IMR-90 (cell line): ENCODE measurements at regions not wholly inside any gene's neighbourhood (a gene's known extent, or its start where the extent isn't known, plus 50 kb on each side); places are given as distances from the start of the nearest gene placed in this dataset.

Source experiments
- ATAC-seq: fragments of 200-7000 bp; cut with Tn5 transposase; 2 replicates; pipeline ENCODE4 v1.9.1; 2020; ENCODE audit warnings: low read depth, mild to moderate bottlenecking, moderate library complexity
- BruUV-seq: library from RNA; stranded (reverse); fragments of 400-500 nt; replicated peaks from 2 replicates; lab custom pipeline; 2021; lab: Mats Ljungman, UMichigan
- CTCF ChIA-PET: fragments of 300-600 bp; formaldehyde crosslinking; extraction: SDS; loops from one replicate; lab custom pipeline; 2021; ENCODE audit warnings: antibody characterized with exemption; lab: Yijun Ruan, JAX
- POLR2A ChIA-PET: fragments of 300-600 bp; sonication (Branson Sonifier 250); formaldehyde crosslinking; loops from one replicate; lab custom pipeline; 2022; ENCODE audit warnings: antibody characterized with exemption; ENCODE audit not compliant: unreplicated experiment; lab: Charles Lee
- DNase-seq: peaks from one replicate; pipeline ENCODE4 v3.0.0; 2013
- H2AFZ ChIP-seq: replicated peaks from 2 replicates; pipeline ENCODE3; 2013; ENCODE audit warnings: low read length, mild to moderate bottlenecking; ENCODE audit not compliant: poor library complexity
- H2AK5ac ChIP-seq: 2 replicates; pipeline ENCODE4 v1.6.1; 2013; ENCODE audit warnings: low read depth, low read length, inconsistent platforms
- H2AK9ac ChIP-seq: replicated peaks from 2 replicates; pipeline ENCODE3; 2013; ENCODE audit warnings: mild to moderate bottlenecking, low read depth, low read length, moderate library complexity; ENCODE audit not compliant: poor library complexity
- H2BK120ac ChIP-seq: 2 replicates; pipeline ENCODE4 v1.6.1; 2013; ENCODE audit warnings: low read depth, low read length, inconsistent platforms
- H2BK15ac ChIP-seq: 3 replicates; pipeline ENCODE4 v1.6.1; 2013; ENCODE audit warnings: low read depth, low read length, inconsistent platforms
- H2BK20ac ChIP-seq: 2 replicates; pipeline ENCODE4 v1.6.1; 2013; ENCODE audit warnings: low read depth, mild to moderate bottlenecking, inconsistent platforms, low read length, moderate library complexity
- H2BK5ac ChIP-seq: 2 replicates; pipeline ENCODE4 v1.6.1; 2013; ENCODE audit warnings: mild to moderate bottlenecking, low read depth, low read length, inconsistent platforms; ENCODE audit not compliant: poor library complexity, severe bottlenecking
- H3K14ac ChIP-seq: replicated peaks from 2 replicates; pipeline ENCODE4 v1.6.1; 2013; ENCODE audit warnings: low read depth, low read length, inconsistent platforms
- H3K18ac ChIP-seq: 2 replicates; pipeline ENCODE4 v1.6.1; 2013; ENCODE audit warnings: low read depth, low read length, control low read depth
- H3K23ac ChIP-seq: 2 replicates; pipeline ENCODE4 v1.6.1; 2013; ENCODE audit warnings: low read depth, low read length, inconsistent platforms
- H3K27ac ChIP-seq: 2 replicates; pipeline ENCODE4 v1.5.1; 2013; ENCODE audit warnings: mild to moderate bottlenecking, control low read depth, low read length; ENCODE audit not compliant: insufficient read depth
- H3K27me3 ChIP-seq: 2 replicates; pipeline ENCODE4 v1.6.1; 2013; ENCODE audit warnings: low read length; ENCODE audit not compliant: control insufficient read depth, insufficient read depth
- H3K36me3 ChIP-seq: 2 replicates; pipeline ENCODE4 v1.6.1; 2013; ENCODE audit warnings: low read length, mixed read lengths; ENCODE audit not compliant: control insufficient read depth, insufficient read depth
- H3K4ac ChIP-seq: 2 replicates; pipeline ENCODE4 v1.6.1; 2013; ENCODE audit warnings: low read depth, low read length, inconsistent platforms
- H3K4me1 ChIP-seq: 2 replicates; pipeline ENCODE4 v1.6.1; 2013; ENCODE audit warnings: low read length, mixed read lengths; ENCODE audit not compliant: control insufficient read depth, insufficient read depth
- H3K4me2 ChIP-seq: 2 replicates; pipeline ENCODE4 v1.6.1; 2013; ENCODE audit warnings: low read depth, mild to moderate bottlenecking, control low read depth, low read length, moderate library complexity
- H3K4me3 ChIP-seq: 2 replicates; pipeline ENCODE4 v1.5.1; 2013; ENCODE audit warnings: low read depth, mild to moderate bottlenecking, control low read depth, low read length, moderate library complexity; ENCODE audit not compliant: insufficient read depth
- H3K56ac ChIP-seq: 2 replicates; pipeline ENCODE4 v1.6.1; 2013; ENCODE audit warnings: low read length, inconsistent platforms; ENCODE audit not compliant: insufficient read depth; ENCODE audit errors: extremely low read depth
- H3K79me1 ChIP-seq, 2 experiments: 2 replicates each; pipeline ENCODE4 v1.6.1; 2013; ENCODE audit warnings: low read length in 2 of 2, inconsistent platforms in 1 of 2, low read depth in 1 of 2
- H3K9ac ChIP-seq: 2 replicates; pipeline ENCODE4 v1.6.1; 2013; ENCODE audit warnings: low read depth, low read length, control low read depth
- H3K9me1 ChIP-seq: 2 replicates; pipeline ENCODE4 v1.6.1; 2013; ENCODE audit warnings: low read length, inconsistent platforms; ENCODE audit not compliant: insufficient read depth
- H3K9me3 ChIP-seq: 2 replicates; pipeline ENCODE4 v1.6.1; 2013; ENCODE audit warnings: low read length; ENCODE audit not compliant: control insufficient read depth, insufficient read depth
- H4K20me1 ChIP-seq: 2 replicates; pipeline ENCODE4 v1.6.1; 2013; ENCODE audit warnings: low read length, inconsistent platforms; ENCODE audit not compliant: insufficient read depth
- H4K5ac ChIP-seq: 2 replicates; pipeline ENCODE4 v1.6.1; 2013; ENCODE audit warnings: mild to moderate bottlenecking, low read depth, low read length, control low read depth
- H4K8ac ChIP-seq, 2 experiments: 2 replicates each; pipeline ENCODE4 v1.6.1; 2013; ENCODE audit warnings: low read depth in 2 of 2, low read length in 2 of 2, control low read depth in 1 of 2, inconsistent platforms in 1 of 2
- H4K91ac ChIP-seq: 2 replicates; pipeline ENCODE4 v1.6.1; 2013; ENCODE audit warnings: low read depth, low read length, inconsistent platforms; ENCODE audit not compliant: insufficient read depth
- BHLHE40 ChIP-seq: fragments of 150-350 bp; IDR thresholded peaks from 2 replicates; pipeline ENCODE4 v1.6.1; 2016; ENCODE audit warnings: mild to moderate bottlenecking, low read depth, low read length
- CEBPB ChIP-seq: IDR thresholded peaks from 2 replicates; pipeline ENCODE4 v1.6.1; 2012; ENCODE audit warnings: low read depth, low read length, improper control_type of control experiment
- CHD1 ChIP-seq: IDR thresholded peaks from 2 replicates; pipeline ENCODE4 v1.6.1; 2012; ENCODE audit warnings: low read depth, low read length, improper control_type of control experiment
- FOS ChIP-seq: fragments of 150-350 bp; IDR thresholded peaks from 2 replicates; pipeline ENCODE4 v1.6.1; 2016; ENCODE audit warnings: low read depth, low read length
- MAFK ChIP-seq: IDR thresholded peaks from 2 replicates; pipeline ENCODE4 v1.6.1; 2012; ENCODE audit warnings: low read depth, low read length, improper control_type of control experiment
- MAZ ChIP-seq: IDR thresholded peaks from 2 replicates; pipeline ENCODE4 v1.6.1; 2012; ENCODE audit warnings: low read depth, mild to moderate bottlenecking, low read length, improper control_type of control experiment, moderate library complexity, borderline replicate concordance
- MXI1 ChIP-seq: IDR thresholded peaks from 2 replicates; pipeline ENCODE4 v1.6.1; 2012; ENCODE audit warnings: low read depth, mild to moderate bottlenecking, low read length, moderate library complexity, borderline replicate concordance
- NFE2L2 ChIP-seq: fragments of 150-350 bp; IDR thresholded peaks from 2 replicates; pipeline ENCODE4 v1.6.1; 2016; ENCODE audit warnings: low read depth, mild to moderate bottlenecking, low read length
- POLR2A ChIP-seq: IDR thresholded peaks from 2 replicates; pipeline ENCODE4 v1.6.1; 2012; ENCODE audit warnings: mild to moderate bottlenecking, low read depth, low read length
- RAD21 ChIP-seq: IDR thresholded peaks from 2 replicates; pipeline ENCODE4 v1.6.1; 2012; ENCODE audit warnings: low read length, improper control_type of control experiment
- RCOR1 ChIP-seq: IDR thresholded peaks from 2 replicates; pipeline ENCODE4 v1.6.1; 2012; ENCODE audit warnings: mild to moderate bottlenecking, low read length, improper control_type of control experiment; ENCODE audit not compliant: insufficient replicate concordance
- RFX5 ChIP-seq: IDR thresholded peaks from 2 replicates; pipeline ENCODE4 v1.8.0; 2012; ENCODE audit warnings: low read depth, mild to moderate bottlenecking, low read length, moderate library complexity
- SMC3 ChIP-seq: fragments of 150-350 bp; IDR thresholded peaks from 2 replicates; pipeline ENCODE4 v1.6.1; 2016; ENCODE audit warnings: low read depth, mild to moderate bottlenecking, antibody characterized with exemption, low read length, moderate library complexity
- WGBS, 2 experiments: methylation state at CpG; one replicate each; pipeline versions ENCODE4 v1.1.5 to v1.1.7; 2013; ENCODE audit warnings: missing lambda C conversion rate in 2 of 2; ENCODE audit not compliant: insufficient read length in 1 of 2; ENCODE audit errors: extremely low coverage in 2 of 2; 5-methylcytosine and 5-hydroxymethylcytosine counted together
- dilution Hi-C: fragments of 300-500 bp; cut with HindIII; formaldehyde crosslinking; loops from one replicate; pipeline ENCODE4 v1.14.3; 2018; ENCODE audit warnings: low sequenced_read_pairs; ENCODE audit not compliant: unreplicated experiment
- in situ Hi-C: fragments of 300-500 bp; cut with MboI; formaldehyde crosslinking; loops from 3 replicates; pipeline ENCODE4 v1.14.3; 2019; ENCODE audit warnings: low sequenced_read_pairs, inconsistent platforms, mixed read lengths
- intact Hi-C: fragments of 100-400 bp; cut with micrococcal nuclease; formaldehyde crosslinking; loops from 2 replicates; pipeline ENCODE4 v1.10.0; 2022
- TF ChIP-seq, protein P1 (sequence below): fragments of 150-350 bp; IDR thresholded peaks from 2 replicates; pipeline ENCODE4 v1.6.1; 2017; ENCODE audit warnings: mild to moderate bottlenecking, antibody characterized with exemption, low read length, low read depth
- TF ChIP-seq, protein P2 (sequence below): fragments of 150-350 bp; IDR thresholded peaks from 2 replicates; pipeline ENCODE4 v1.6.1; 2016; ENCODE audit warnings: low read depth, mild to moderate bottlenecking, low read length, moderate library complexity, borderline replicate concordance
- TF ChIP-seq, protein P3 (sequence below): conservative IDR thresholded peaks from 2 replicates; pipeline ENCODE4 v1.5.1; 2012; ENCODE audit warnings: mild to moderate bottlenecking, low read depth, low read length, improper control_type of control experiment

- Histone ChIP-seq H3K4me1 (no peaks in the 10 kb centered on the region), H3K9me1 (no peaks in the 10 kb centered on the region), H3K14ac (no peak overlapping the region), H4K5ac (no peak overlapping the region), H2BK120ac (no peak overlapping the region), H3K36me3 (no peaks in the 10 kb centered on the region), H3K56ac (no peak overlapping the region), H3K4ac (no peak overlapping the region), H3K27ac (no peak overlapping the region), H3K9ac (no peak overlapping the region), H2AK9ac (no peak overlapping the region), H2BK5ac (no peak overlapping the region), H3K23ac (no peak overlapping the region), H2AFZ (no peak overlapping the region), H2BK20ac (no peak overlapping the region), H2BK15ac (no peak overlapping the region), H4K8ac (no peak overlapping the region), H3K9me3 (0 out of 2 replicates have a peak, but pooled peaks cover 2% of the 10 kb centered on the region), H3K4me3 (no peak overlapping the region), H4K20me1 (no peaks in the 10 kb centered on the region), H3K18ac (no peak overlapping the region), H3K79me1 (no peaks in the 10 kb centered on the region), H3K4me2 (no peak overlapping the region), H3K27me3 (no peaks in the 10 kb centered on the region), H4K91ac (no peak overlapping the region), H2AK5ac (no peak overlapping the region)
- 52% methylated on average over 2 of the region's 10 CpGs; no CpG with 5 or more reads in 1 of the 2 experiments for WGBS, 2 experiments
- in situ Hi-C loops: no loop called here
- ATAC-seq (no peak), DNase-seq (no peak)
- intact Hi-C loops: no loop called here
- POLR2A ChIA-PET: no interaction called here
- CTCF ChIA-PET: no interaction called here
- TF ChIP-seq FOS (no peak), RCOR1 (no peak), SMC3 (no peak), CHD1 (no peak), BHLHE40 (no peak), CEBPB (no peak), RAD21 (no peak), MAFK (no peak), NFE2L2 (no peak), POLR2A (no peak), MXI1 (no peak), MAZ (no peak), RFX5 (no peak)
- TF ChIP-seq, protein P1, sequence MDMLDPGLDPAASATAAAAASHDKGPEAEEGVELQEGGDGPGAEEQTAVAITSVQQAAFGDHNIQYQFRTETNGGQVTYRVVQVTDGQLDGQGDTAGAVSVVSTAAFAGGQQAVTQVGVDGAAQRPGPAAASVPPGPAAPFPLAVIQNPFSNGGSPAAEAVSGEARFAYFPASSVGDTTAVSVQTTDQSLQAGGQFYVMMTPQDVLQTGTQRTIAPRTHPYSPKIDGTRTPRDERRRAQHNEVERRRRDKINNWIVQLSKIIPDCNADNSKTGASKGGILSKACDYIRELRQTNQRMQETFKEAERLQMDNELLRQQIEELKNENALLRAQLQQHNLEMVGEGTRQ: no peak
- TF ChIP-seq, protein P2, sequence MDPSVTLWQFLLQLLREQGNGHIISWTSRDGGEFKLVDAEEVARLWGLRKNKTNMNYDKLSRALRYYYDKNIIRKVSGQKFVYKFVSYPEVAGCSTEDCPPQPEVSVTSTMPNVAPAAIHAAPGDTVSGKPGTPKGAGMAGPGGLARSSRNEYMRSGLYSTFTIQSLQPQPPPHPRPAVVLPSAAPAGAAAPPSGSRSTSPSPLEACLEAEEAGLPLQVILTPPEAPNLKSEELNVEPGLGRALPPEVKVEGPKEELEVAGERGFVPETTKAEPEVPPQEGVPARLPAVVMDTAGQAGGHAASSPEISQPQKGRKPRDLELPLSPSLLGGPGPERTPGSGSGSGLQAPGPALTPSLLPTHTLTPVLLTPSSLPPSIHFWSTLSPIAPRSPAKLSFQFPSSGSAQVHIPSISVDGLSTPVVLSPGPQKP: no peak
- TF ChIP-seq, protein P3, sequence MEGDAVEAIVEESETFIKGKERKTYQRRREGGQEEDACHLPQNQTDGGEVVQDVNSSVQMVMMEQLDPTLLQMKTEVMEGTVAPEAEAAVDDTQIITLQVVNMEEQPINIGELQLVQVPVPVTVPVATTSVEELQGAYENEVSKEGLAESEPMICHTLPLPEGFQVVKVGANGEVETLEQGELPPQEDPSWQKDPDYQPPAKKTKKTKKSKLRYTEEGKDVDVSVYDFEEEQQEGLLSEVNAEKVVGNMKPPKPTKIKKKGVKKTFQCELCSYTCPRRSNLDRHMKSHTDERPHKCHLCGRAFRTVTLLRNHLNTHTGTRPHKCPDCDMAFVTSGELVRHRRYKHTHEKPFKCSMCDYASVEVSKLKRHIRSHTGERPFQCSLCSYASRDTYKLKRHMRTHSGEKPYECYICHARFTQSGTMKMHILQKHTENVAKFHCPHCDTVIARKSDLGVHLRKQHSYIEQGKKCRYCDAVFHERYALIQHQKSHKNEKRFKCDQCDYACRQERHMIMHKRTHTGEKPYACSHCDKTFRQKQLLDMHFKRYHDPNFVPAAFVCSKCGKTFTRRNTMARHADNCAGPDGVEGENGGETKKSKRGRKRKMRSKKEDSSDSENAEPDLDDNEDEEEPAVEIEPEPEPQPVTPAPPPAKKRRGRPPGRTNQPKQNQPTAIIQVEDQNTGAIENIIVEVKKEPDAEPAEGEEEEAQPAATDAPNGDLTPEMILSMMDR: no peak
- dilution Hi-C loops: no loop called here
- no TSS peak for BruUV-seq
Observed at GRCh38 chr16:7804635-7805195, 472.1 kb downstream of the RBFOX1 start.
